HepG2 (cell line): ENCODE measurements at regions not wholly inside any gene's neighbourhood (a gene's known extent, or its start where the extent isn't known, plus 50 kb on each side); places are given as distances from the start of the nearest gene placed in this dataset.

Source experiments
- AHDC1 ChIP-seq: sonication (generic); formaldehyde crosslinking; IDR thresholded peaks from 2 replicates; pipeline ENCODE4 v1.5.1; 2020; ENCODE audit warnings: mild to moderate bottlenecking, missing genetic modification reagents, borderline replicate concordance
- BRCA1 ChIP-seq: sonication (generic); formaldehyde crosslinking; IDR thresholded peaks from 2 replicates; pipeline ENCODE4 v1.4.0; 2020; ENCODE audit warnings: missing genetic modification reagents
- CHCHD3 ChIP-seq: sonication (generic); formaldehyde crosslinking; IDR thresholded peaks from 2 replicates; pipeline ENCODE4 v1.8.0; 2022; ENCODE audit warnings: mild to moderate bottlenecking, missing genetic modification reagents, moderate library complexity
- CREBL2 ChIP-seq: sonication (generic); formaldehyde crosslinking; IDR thresholded peaks from 2 replicates; pipeline ENCODE4 v1.8.1; 2023; ENCODE audit warnings: missing genetic modification reagents, mild to moderate bottlenecking, borderline replicate concordance
- EP300 ChIP-seq, 3 experiments: sonication (generic) in 1 of 3; formaldehyde crosslinking in 1 of 3; IDR thresholded peaks; 2 replicates each; pipeline versions ENCODE4 v1.5.1 to v1.6.1; 2011 to 2020; ENCODE audit warnings: low read depth in 2 of 3, low read length in 2 of 3, borderline replicate concordance in 1 of 3, improper control_type of control experiment in 1 of 3, mild to moderate bottlenecking in 1 of 3, missing genetic modification reagents in 1 of 3, moderate library complexity in 1 of 3
- ESRRA ChIP-seq: sonication (generic); formaldehyde crosslinking; IDR thresholded peaks from 2 replicates; pipeline ENCODE4 v1.5.1; 2020; ENCODE audit warnings: mild to moderate bottlenecking, low read depth, missing genetic modification reagents
- ETV5 ChIP-seq: IDR thresholded peaks from 2 replicates; pipeline ENCODE4 v1.6.1; 2018; ENCODE audit warnings: missing biosample characterization, missing genetic modification reagents, inconsistent platforms, borderline replicate concordance
- FOSL1 ChIP-seq: sonication (generic); formaldehyde crosslinking; IDR thresholded peaks from 2 replicates; pipeline ENCODE4 v1.9.0; 2021; ENCODE audit warnings: missing genetic modification reagents, borderline replicate concordance
- FOXM1 ChIP-seq: sonication (generic); formaldehyde crosslinking; IDR thresholded peaks from 2 replicates; pipeline ENCODE4 v1.5.0; 2020; ENCODE audit warnings: missing genetic modification reagents
- FOXP4 ChIP-seq: sonication (generic); formaldehyde crosslinking; IDR thresholded peaks from 2 replicates; pipeline ENCODE4 v1.4.0; 2020; ENCODE audit warnings: missing genetic modification reagents
- KDM5B ChIP-seq: sonication (generic); formaldehyde crosslinking; IDR thresholded peaks from 2 replicates; pipeline ENCODE4 v1.4.0; 2020; ENCODE audit warnings: missing genetic modification reagents, mild to moderate bottlenecking, borderline replicate concordance
- MAFK ChIP-seq, 2 experiments: IDR thresholded peaks in 1 of 2; conservative IDR thresholded peaks in 1 of 2; 2 replicates each; pipeline ENCODE4 v1.6.1; 2011; ENCODE audit warnings: improper control_type of control experiment in 2 of 2, low read length in 2 of 2
- MIXL1 ChIP-seq: IDR thresholded peaks from 2 replicates; pipeline ENCODE4 v1.6.1; 2016
- NR2F2 ChIP-seq: IDR thresholded peaks from 2 replicates; pipeline ENCODE4 v1.6.1; 2012; ENCODE audit warnings: low read depth, inconsistent platforms, borderline replicate concordance
- RXRB ChIP-seq: IDR thresholded peaks from 2 replicates; pipeline ENCODE4 v1.6.1; 2016; ENCODE audit warnings: borderline replicate concordance, missing genetic modification reagents, missing compliant biosample characterization
- ZNF234 ChIP-seq: sonication (generic); formaldehyde crosslinking; conservative IDR thresholded peaks from 2 replicates; pipeline ENCODE4 v1.5.1; 2020; ENCODE audit warnings: mild to moderate bottlenecking, missing genetic modification reagents
- ZNF326 ChIP-seq: sonication (generic); formaldehyde crosslinking; IDR thresholded peaks from 2 replicates; pipeline ENCODE4 v1.4.0; 2020; ENCODE audit warnings: missing genetic modification reagents, borderline replicate concordance
- ZNF547 ChIP-seq: sonication (generic); formaldehyde crosslinking; IDR thresholded peaks from 2 replicates; pipeline ENCODE4 v1.5.1; 2020; ENCODE audit warnings: mild to moderate bottlenecking, missing genetic modification reagents
- ZNF652 ChIP-seq: IDR thresholded peaks from 2 replicates; pipeline ENCODE4 v1.6.1; 2016; ENCODE audit warnings: low read depth, borderline replicate concordance
- ZNF770 ChIP-seq: sonication (generic); formaldehyde crosslinking; IDR thresholded peaks from 2 replicates; pipeline ENCODE4 v1.5.0; 2020; ENCODE audit warnings: mild to moderate bottlenecking, missing genetic modification reagents

- peak in 1 of 2 experiments; percentile 89; a peak in 2 of 4 replicates for TF ChIP-seq EP300 (IDR thresholded peaks at IDR 0.05; ENCODE audit: low read depth in 2 of 2, low read length in 2 of 2)
- no peak for TF ChIP-seq EP300 (CRISPR knock-in tag; IDR thresholded peaks at IDR 0.05; ENCODE audit: borderline replicate concordance)
- peak; percentile 92 for TF ChIP-seq FOXP4 (CRISPR knock-in tag)
- TF ChIP-seq BRCA1 (CRISPR knock-in tag) = no peak
- TF ChIP-seq ZNF234 (CRISPR knock-in tag) = no peak
- TF ChIP-seq KDM5B (CRISPR knock-in tag) = no peak
- TF ChIP-seq NR2F2 = 0 out of 2 replicates have a peak, but pooled peaks have one; percentile 35
- no peak for TF ChIP-seq ZNF770 (CRISPR knock-in tag)
- no peak for TF ChIP-seq MIXL1 (CRISPR knock-in tag)
- TF ChIP-seq ZNF547 (CRISPR knock-in tag) = no peak
- TF ChIP-seq MAFK (conservative IDR thresholded peaks at IDR 0.05 in 1 of 2, IDR thresholded peaks at IDR 0.05 in 1 of 2; ENCODE audit: low read length in 2 of 2) = 0 out of 4 replicates have a peak, but pooled peaks have one; percentile 5 to 16
- peak; percentile 28; the same call in 1 of the 2 replicates for TF ChIP-seq ZNF652
- peak; percentile 83; the same call in 1 of the 2 replicates for TF ChIP-seq AHDC1 (CRISPR knock-in tag)
- no peak for TF ChIP-seq ETV5 (CRISPR knock-in tag)
- TF ChIP-seq ESRRA (CRISPR knock-in tag) = no peak
- peak; percentile 68; the same call in 1 of the 2 replicates for TF ChIP-seq RXRB
- no peak for TF ChIP-seq ZNF326
- TF ChIP-seq FOSL1 (CRISPR knock-in tag) = peak; percentile 83
- no peak for TF ChIP-seq CHCHD3
- TF ChIP-seq FOXM1 (CRISPR knock-in tag) = no peak
- no peak for TF ChIP-seq CREBL2 (CRISPR knock-in tag)
Observed at GRCh38 chr4:158020176-158020575, 152.6 kb downstream of the GASK1B start (continued).
